Colonic mucosa (tissue), 4 donors: ENCODE measurements at regions not wholly inside any gene's neighbourhood (a gene's known extent, or its start where the extent isn't known, plus 50 kb on each side); places are given as distances from the start of the nearest gene placed in this dataset.

ENCODE experiments used
- DNase-seq: peaks from one replicate; pipeline ENCODE4 v3.0.0-alpha.2; 2020
- H3K27ac ChIP-seq: fragments of 200-600 bp; one replicate; pipeline ENCODE4 v1.8.0; 2021
- H3K27me3 ChIP-seq: fragments of 200-600 bp; one replicate; pipeline ENCODE4 v1.8.0; 2021
- H3K36me3 ChIP-seq: fragments of 200-600 bp; one replicate; pipeline ENCODE4 v1.8.0; 2021
- H3K4me1 ChIP-seq: fragments of 200-600 bp; one replicate; pipeline ENCODE4 v1.8.0; 2021; ENCODE audit warnings: mild to moderate bottlenecking
- H3K4me3 ChIP-seq: fragments of 200-600 bp; one replicate; pipeline ENCODE4 v1.8.0; 2021
- H3K9ac ChIP-seq, 2 donors: one replicate each; pipeline ENCODE4 v1.7.0; 2013; ENCODE audit warnings: control low read depth in 2 of 2, low read depth in 2 of 2, low read length in 2 of 2
- H3K9me3 ChIP-seq: fragments of 200-600 bp; one replicate; pipeline ENCODE4 v1.8.0; 2021
- intact Hi-C: fragments of 100-400 bp; cut with DNase I; formaldehyde crosslinking; loops from one replicate; pipeline ENCODE4 v1.14.1; 2022
- TF ChIP-seq, protein P1 (sequence below): fragments of 200-600 bp; IDR thresholded peaks from one replicate; pipeline ENCODE4 v1.8.0; 2022; ENCODE audit warnings: antibody characterized with exemption, mild to moderate bottlenecking
- donor health status: healthy.
- donor health status: DM: no; HTN: no; CAD: no.
- donor health status: DM: no; HTN: no; CAD: no.

DNA sequence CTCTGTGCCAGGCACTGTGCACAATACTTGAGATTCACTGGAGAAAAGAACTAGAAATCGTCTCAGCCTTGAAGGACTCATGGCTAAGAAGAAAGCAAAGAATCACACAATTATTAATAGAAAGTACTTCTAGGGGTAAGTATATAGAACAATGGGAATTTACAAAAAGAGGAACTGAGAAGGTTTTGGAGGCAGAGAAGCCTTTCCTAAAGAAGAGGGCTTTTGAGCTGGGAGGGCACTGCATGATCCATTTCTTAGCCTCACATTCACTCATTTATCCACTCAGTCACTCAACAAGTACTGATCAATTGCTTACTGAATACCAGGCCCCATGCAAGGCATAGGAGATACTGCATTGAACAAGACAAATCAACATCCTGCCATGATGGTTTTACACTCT lies 113.5 kb downstream of the TMEM114 start:
- Histone ChIP-seq H3K9me3 (no peaks in the 10 kb centered on the region), H3K4me3 (no peak overlapping the region), H3K9ac (no peak overlapping the region), H3K27me3 (no peaks in the 10 kb centered on the region), H3K27ac (no peak overlapping the region), H3K36me3 (no peaks in the 10 kb centered on the region), H3K4me1 (no peaks in the 10 kb centered on the region)
- TF ChIP-seq, protein P1, sequence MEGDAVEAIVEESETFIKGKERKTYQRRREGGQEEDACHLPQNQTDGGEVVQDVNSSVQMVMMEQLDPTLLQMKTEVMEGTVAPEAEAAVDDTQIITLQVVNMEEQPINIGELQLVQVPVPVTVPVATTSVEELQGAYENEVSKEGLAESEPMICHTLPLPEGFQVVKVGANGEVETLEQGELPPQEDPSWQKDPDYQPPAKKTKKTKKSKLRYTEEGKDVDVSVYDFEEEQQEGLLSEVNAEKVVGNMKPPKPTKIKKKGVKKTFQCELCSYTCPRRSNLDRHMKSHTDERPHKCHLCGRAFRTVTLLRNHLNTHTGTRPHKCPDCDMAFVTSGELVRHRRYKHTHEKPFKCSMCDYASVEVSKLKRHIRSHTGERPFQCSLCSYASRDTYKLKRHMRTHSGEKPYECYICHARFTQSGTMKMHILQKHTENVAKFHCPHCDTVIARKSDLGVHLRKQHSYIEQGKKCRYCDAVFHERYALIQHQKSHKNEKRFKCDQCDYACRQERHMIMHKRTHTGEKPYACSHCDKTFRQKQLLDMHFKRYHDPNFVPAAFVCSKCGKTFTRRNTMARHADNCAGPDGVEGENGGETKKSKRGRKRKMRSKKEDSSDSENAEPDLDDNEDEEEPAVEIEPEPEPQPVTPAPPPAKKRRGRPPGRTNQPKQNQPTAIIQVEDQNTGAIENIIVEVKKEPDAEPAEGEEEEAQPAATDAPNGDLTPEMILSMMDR, result no peak
- intact Hi-C loops, result no loop called here
- DNase-seq, result no peak

DNA sequence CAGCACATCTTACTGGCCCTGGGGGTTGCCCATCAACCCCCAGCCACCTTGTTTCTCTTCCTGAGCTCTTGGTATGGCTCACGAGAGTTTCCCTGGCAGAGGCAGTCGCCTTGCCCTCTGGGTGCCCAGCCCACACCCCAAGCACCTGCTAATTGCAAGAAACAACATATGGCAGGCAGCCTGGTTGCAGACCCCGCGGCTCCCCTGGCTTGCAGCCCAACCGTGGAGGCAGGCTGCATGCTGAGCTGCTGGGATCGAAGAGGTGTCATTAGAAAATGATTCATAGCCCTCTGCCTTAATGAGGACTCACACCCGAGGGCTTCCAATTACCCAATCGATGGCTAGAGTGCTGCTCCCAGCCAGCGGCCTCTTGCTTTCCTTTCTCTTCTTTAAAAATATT lies 115.7 kb downstream of the TMEM114 start:
- Histone ChIP-seq H3K4me1 (no peaks in the 10 kb centered on the region), H3K36me3 (no peaks in the 10 kb centered on the region), H3K9me3 (no peaks in the 10 kb centered on the region), H3K27ac (no peak overlapping the region), H3K27me3 (no peaks in the 10 kb centered on the region), H3K4me3 (no peak overlapping the region), H3K9ac (no peak overlapping the region)
- TF ChIP-seq, protein P1, result no peak
- no peak for DNase-seq
- intact Hi-C loops, result no loop called here

DNA sequence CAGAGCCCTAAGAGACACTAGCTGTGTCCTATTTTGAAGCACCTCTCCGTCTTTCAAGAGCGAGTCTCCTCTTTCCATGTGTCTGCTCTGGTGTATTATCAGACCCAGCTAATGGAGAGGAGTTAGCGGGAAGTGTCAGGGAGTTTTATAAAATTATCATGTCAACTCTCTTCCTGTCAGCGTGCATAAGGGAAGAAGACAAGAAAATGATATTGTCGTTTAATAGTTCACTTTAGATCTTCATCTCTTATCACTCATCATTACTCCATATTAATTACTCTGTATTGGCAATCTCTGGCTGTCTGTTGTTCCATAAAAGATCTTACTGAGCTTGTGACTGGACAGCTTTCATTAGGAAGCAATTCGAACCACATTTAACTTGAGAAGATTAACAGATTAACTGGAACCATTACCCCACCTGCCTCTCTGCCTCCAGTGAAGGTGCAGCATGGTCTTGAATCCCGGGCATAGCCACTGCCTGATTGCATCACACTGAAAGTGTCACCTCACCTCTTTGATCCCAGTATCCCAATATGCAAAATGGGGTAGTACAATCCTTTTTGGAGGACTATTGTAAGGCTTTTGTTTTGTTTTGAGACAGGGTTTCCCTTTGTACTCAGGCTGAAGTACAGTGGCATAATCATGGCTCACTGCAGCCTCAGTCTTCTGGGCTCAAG lies 121.1 kb downstream of the TMEM114 start:
- Histone ChIP-seq H3K9me3 (no peaks in the 10 kb centered on the region), H3K4me3 (no peak overlapping the region), H3K36me3 (no peaks in the 10 kb centered on the region), H3K27ac (no peak overlapping the region), H3K27me3 (no peaks in the 10 kb centered on the region), H3K4me1 (no peaks in the 10 kb centered on the region), H3K9ac (no peak overlapping the region)
- intact Hi-C loops, result no loop called here
- no peak for DNase-seq
- TF ChIP-seq, protein P1, result no peak

DNA sequence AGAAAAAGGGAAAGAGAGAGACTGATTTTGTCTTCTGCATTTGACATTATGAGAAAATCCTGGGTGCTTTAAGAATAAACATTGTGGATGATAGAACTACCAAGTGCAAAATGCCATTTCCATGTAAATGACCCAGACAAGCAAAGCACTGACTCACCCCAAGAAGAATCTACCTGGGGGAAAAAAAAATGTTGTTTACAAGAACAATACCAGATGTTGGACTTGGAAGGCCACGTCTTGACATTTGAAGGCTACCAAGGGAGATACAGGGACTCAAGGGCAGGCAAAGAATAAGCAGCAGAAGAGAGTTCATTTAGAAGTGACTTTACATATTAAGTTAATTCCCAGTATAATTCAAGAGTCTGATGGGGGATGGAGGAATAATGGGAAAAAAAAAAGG lies 125.3 kb downstream of the TMEM114 start:
- Histone ChIP-seq H3K9me3 (no peaks in the 10 kb centered on the region), H3K36me3 (no peaks in the 10 kb centered on the region), H3K27me3 (no peaks in the 10 kb centered on the region), H3K9ac (no peak overlapping the region), H3K4me1 (no peaks in the 10 kb centered on the region), H3K4me3 (no peak overlapping the region), H3K27ac (no peak overlapping the region)
- no peak for DNase-seq
- intact Hi-C loops, result no loop called here
- TF ChIP-seq, protein P1, result no peak

DNA sequence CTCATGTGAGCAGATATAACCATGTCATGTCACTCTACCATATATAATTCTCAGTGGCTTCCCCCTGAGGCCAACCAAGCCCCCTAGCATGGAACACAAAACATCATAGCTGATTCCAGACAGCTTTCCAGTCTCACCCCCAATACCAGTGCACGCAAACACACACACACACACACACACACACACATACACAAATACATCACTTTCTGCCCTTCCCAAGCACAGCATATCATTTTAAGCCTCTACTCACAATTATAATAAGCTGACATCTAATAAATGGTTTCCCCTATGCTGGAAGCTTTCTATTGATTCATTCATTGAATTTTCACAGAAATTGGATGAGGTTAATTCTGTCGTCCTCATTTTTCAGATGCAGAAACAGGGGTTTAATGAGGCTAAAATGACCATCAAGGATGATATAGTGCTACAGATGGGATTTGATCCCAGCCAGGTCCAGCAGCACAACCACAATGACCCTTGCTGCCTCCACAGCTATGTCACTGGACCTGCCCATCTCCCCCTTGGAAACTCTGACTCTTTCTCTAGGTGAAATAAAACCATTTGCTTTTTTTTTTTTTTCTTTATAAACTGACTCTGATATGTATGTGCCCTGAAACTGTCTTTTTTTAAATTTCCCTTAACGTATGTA lies 131.1 kb downstream of the TMEM114 start:
- H3K4me1 ChIP-seq, result no peaks in the 10 kb centered on the region
- H3K4me3 ChIP-seq, result no peak overlapping the region
- H3K27me3 ChIP-seq, result no peaks in the 10 kb centered on the region
- TF ChIP-seq, protein P1, result no peak
- H3K9me3 ChIP-seq, result no peaks in the 10 kb centered on the region
- no peaks in the 10 kb centered on the region for H3K36me3 ChIP-seq
- H3K9ac ChIP-seq, result no peak overlapping the region
- DNase-seq, result no peak
- no peak overlapping the region for H3K27ac ChIP-seq
- intact Hi-C loops, result no loop called here
